Neural progenitor cell (in vitro differentiated cells): ENCODE measurements at regions not wholly inside any gene's neighbourhood (a gene's known extent, or its start where the extent isn't known, plus 50 kb on each side); places are given as distances from the start of the nearest gene placed in this dataset.

Experiments used
- CTCF ChIP-seq: fragments of 200-600 bp; sonication (generic); IDR thresholded peaks from 2 replicates; pipeline ENCODE4 v1.5.1; 2017; ENCODE audit warnings: antibody characterized with exemption, mild to moderate bottlenecking
- EZH2 ChIP-seq: fragments of 200-600 bp; sonication (generic); IDR thresholded peaks from 2 replicates; pipeline ENCODE4 v1.6.1; 2017; ENCODE audit warnings: antibody characterized with exemption, mild to moderate bottlenecking, moderate library complexity

- TF ChIP-seq CTCF = no peak
- no peak for TF ChIP-seq EZH2
Observed at GRCh38 chr17:79291391-79291790, 216.8 kb downstream of the ENGASE start.
